GM18861 (cell line): ENCODE measurements at regions not wholly inside any gene's neighbourhood (a gene's known extent, or its start where the extent isn't known, plus 50 kb on each side); places are given as distances from the start of the nearest gene placed in this dataset.

Experiments used
- ATAC-seq: cut with Tn5 transposase; IDR thresholded peaks from one replicate; pipeline ENCODE4 v1.9.1; 2021; ENCODE audit not compliant: unreplicated experiment

- no peak for ATAC-seq
Measured at GRCh38 chr2:176466918-176467452, 197.7 kb downstream of the MTX2 start.

- ATAC-seq: no peak
Measured at GRCh38 chr2:176467595-176467994, 198.4 kb downstream of the MTX2 start.

DNA sequence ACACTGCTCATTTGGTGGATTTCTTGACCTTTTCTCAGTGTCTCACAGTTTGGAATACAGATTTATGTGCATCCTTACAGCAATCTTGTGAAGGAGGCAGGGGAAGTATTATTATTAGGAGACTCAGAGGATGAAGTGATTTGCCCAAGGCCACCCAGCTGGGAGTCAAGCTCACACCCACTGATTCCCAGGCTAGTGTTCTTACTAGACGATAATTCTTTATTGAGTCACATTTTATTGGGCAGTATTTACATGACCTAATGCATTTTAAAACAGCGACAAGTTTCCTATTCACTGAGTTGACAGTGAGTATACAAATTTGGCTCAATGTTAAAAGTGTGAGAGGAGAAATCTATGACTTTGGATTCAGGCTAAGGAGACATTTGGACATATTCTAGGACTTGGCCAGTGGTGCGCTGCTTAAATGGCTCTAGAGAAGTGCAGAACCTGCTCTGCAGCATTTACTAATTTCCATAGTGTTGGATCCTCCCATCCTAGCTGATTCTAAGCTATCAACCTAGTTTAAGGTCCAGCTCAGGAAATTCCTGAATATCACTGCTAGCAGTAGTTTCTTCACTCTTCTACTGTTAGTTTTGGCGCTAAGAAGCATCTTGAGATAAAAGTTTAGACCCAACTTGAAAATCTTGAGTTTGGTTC lies 199.3 kb downstream of the MTX2 start:
- no peak for ATAC-seq

GRCh38 chr2:176470713-176471112 lies 201.5 kb downstream of the MTX2 start:
- ATAC-seq: no peak

- ATAC-seq: no peak
Measured at GRCh38 chr2:176471949-176472348, 202.7 kb downstream of the MTX2 start.

- ATAC-seq: peak; percentile 54
Measured at GRCh38 chr2:176473177-176473576, 203.9 kb downstream of the MTX2 start.

DNA sequence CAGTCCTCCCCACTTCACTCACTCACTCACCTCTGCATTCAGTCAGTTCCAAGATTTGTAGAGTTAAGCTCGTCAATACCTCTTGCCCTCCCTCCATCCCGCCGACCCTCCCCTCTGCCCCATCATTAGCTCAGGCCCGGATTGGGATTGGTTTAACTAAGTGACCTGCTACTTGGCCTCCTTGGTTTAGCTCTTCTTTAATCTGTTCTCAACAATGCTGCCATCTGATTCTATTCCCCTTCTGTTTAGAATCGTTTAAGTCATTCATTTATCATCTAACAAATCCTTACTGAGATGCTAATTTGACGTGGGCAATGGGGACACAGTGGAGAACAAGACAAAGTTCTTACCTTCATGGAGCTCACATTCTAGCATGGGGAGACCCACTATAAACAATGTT lies 204.6 kb downstream of the MTX2 start:
- ATAC-seq: no peak

DNA sequence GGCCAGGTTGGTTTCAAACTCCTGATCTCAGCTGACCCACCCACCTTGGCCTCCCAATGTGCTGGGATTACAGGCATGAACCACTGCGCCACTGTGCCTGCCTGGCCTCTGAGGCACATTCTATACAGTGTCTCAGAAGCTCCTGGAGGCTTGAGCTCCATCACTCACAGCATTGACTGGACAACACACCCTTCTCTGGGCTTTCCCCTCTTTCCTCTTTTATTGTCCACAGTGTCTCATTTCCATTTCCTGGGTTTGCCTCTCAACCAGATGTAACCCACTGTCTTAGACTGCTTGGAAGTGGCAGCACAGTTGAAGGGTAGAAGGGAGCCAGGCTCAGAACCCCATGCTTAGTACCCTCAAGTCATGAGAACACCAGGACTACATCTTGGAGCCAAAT lies 208.1 kb downstream of the MTX2 start:
- ATAC-seq: no peak

DNA sequence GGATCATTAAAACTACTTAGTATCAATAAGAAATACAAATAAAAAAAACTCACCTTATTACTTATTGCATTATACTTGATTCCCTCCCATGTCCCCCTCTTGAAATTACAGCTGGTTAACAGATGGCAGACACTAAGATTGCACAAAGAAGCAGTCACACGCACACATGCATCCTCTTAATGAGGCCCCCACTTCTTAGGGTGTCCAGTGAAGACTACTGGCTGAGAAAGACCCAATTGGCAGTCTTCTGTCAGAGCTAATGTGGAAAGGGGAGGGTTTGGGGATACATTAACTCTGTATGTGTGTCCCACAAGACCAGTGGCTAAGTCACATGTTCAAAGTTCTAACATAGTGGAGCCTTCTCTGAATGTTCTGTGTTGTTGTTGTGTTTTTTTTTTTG lies 210.7 kb downstream of the MTX2 start:
- no peak for ATAC-seq

DNA sequence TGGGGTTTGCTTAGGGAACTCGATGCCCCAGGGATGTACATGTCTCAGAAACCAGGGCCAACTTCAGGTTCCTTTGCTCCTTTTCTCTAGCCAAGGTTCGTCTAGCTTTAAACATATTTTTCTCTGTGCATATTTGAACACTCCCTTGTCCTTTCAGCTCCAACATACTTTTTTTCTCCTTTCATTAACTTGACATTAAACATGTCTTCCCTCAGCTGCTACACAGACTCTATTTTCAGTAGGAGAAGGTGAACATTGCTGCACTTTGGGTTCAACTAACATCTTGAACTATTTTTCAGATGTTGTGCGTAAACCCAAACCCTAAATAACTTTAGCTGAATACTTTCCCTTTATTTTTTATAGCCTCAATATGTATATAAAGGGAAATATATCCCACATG lies 212.9 kb downstream of the MTX2 start:
- no peak for ATAC-seq

- no peak for ATAC-seq
Measured at GRCh38 chr2:176483476-176483875, 214.2 kb downstream of the MTX2 start.

DNA sequence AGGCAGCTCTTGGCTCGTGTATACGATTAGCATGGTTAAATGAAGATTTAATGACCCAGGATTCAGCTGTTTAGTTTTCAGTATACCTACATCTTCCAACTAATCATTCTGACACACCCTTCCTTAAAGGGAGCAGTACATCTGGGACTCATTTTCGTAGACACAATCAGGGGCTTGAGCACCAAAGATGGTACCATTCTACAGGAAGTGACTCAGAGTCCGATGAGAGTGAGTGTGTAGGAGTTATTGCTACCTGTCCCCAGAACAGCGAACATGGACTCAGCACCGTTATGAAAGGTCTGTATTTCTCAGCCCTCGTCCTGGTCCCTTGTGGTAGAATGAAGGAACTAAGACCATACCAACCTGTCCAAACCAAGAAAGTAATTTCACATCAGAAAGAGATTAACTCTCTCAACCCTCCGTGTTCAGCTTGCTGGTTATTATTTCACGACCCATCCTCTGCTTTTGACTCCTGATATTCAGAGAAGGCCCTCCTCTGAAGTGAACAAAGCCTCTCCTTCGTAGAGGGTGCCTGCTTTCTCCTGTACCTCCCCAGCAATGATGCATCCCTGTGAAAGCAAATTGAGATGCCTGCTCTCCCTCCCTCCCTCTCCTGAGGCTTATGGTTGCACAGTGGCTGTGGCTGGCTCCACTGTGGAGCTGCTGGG lies 214.8 kb downstream of the MTX2 start:
- ATAC-seq: no peak

DNA sequence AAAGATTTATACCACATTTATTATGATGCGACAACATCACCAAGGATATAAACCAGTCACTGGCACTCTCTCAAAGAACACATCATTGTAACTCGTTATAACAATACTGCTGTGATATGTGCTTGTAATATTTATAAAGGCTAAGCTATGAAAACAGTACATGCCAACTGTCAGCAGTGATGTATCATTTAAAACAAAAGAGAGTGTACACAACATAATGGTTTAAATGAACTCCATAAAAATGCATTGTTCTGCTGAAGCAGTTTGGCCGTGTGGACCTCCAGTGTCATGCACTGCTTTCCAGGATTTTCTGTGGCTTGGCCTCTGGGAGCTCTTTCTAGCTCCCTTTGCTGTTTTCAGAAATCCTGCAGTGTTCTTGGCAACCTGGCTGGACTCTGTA lies 215.6 kb downstream of the MTX2 start:
- ATAC-seq: no peak

- no peak for ATAC-seq
Measured at GRCh38 chr2:176488431-176488830, 219.2 kb downstream of the MTX2 start.

- ATAC-seq: no peak
Measured at GRCh38 chr2:176490061-176490861, 221.0 kb downstream of the MTX2 start.

- peak; percentile 75 for ATAC-seq
Measured at GRCh38 chr2:176491172-176491904, 222.1 kb downstream of the MTX2 start.

DNA sequence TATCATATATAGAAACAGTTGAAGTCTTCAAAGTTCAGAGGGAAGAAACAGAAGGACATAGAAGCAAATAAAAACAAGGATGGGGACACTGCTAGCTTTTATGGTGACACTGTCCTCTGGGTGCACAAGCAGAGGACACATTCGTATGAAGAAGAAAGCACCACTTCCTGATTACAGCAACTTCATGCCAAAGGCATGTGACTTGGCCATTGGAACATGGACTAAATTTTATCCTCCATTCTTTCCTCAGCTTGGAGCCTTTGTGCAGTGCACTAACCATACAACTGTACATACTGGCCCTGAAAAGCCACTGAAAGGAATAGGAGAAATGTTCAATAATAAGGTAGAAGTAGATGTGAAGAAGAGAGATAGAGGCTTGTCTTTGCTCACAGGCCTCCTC lies 223.3 kb downstream of the MTX2 start:
- no peak for ATAC-seq

DNA sequence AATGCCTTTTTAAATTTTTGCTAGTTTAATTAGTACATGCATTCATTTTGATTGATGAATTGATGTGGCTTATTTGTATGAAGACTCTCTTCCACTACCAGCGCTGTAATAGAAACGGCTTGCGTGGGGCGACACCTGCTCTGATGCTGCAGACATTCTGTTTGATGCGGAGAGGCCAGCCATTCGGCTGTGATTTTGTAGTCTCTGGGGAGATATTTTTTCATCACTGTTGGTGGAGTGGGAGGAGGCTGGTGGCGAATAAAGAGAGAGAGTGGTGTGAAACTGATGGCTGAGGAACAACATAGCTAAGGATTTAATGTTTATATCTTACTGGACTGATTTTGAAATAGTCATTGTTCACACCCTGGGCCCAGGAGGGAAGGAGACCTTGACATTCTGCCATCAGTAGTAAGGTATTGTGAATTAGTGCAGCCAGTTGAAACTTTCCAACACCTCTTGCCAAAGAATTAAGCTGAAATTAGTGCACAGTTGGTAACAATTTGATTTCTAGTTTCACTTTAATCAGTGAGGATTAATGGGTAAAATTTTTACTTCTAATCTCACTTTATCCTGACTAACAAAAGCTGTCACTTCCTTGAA lies 224.1 kb downstream of the MTX2 start:
- ATAC-seq: no peak

- no peak for ATAC-seq
Measured at GRCh38 chr2:176493909-176494308, 224.7 kb downstream of the MTX2 start.

- no peak for ATAC-seq
Measured at GRCh38 chr2:176494949-176495353, 225.7 kb downstream of the MTX2 start.

GRCh38 chr2:176495826-176496225 lies 226.6 kb downstream of the MTX2 start:
- ATAC-seq: no peak
